CD14-positive monocyte (primary cell): ENCODE measurements at regions not wholly inside any gene's neighbourhood (a gene's known extent, or its start where the extent isn't known, plus 50 kb on each side); places are given as distances from the start of the nearest gene placed in this dataset.

Experiments used
- DNase-seq, 3 donors: peaks; one replicate each; pipeline ENCODE4 v3.0.0-alpha.2; 2011 to 2022
- H2AFZ ChIP-seq: 2 replicates; pipeline ENCODE4 v1.6.0; 2012; ENCODE audit warnings: mild to moderate bottlenecking, low read depth, low read length, inconsistent platforms; ENCODE audit not compliant: insufficient read depth, poor library complexity, severe bottlenecking
- H3K27ac ChIP-seq, 2 donors: 1 replicate in 1 of 2; 2 replicates in 1 of 2; pipeline ENCODE4 v1.5.1; 2012 to 2013; ENCODE audit warnings: low read length in 2 of 2, control low read depth in 1 of 2, inconsistent platforms in 1 of 2, low read depth in 1 of 2, mild to moderate bottlenecking in 1 of 2
- H3K27me3 ChIP-seq, 2 donors: one replicate each; pipeline versions ENCODE4 v1.6.0 to v1.6.1; 2011 to 2013; ENCODE audit warnings: low read length in 2 of 2; ENCODE audit not compliant: control insufficient read depth in 2 of 2, insufficient read depth in 2 of 2
- H3K36me3 ChIP-seq, 2 donors: replicated peaks in 1 of 2; 1 replicate in 1 of 2; 2 replicates in 1 of 2; pipeline versions ENCODE4 v1.5.1 to v1.6.1; 2012 to 2013; ENCODE audit warnings: low read length in 2 of 2, control low read depth in 1 of 2, inconsistent platforms in 1 of 2, mild to moderate bottlenecking in 1 of 2; ENCODE audit not compliant: insufficient read depth in 2 of 2, control insufficient read depth in 1 of 2
- H3K4me1 ChIP-seq, 2 donors: 1 replicate in 1 of 2; 2 replicates in 1 of 2; pipeline versions ENCODE4 v1.5.1 to v1.6.1; 2012 to 2013; ENCODE audit warnings: low read length in 2 of 2, control low read depth in 1 of 2, inconsistent platforms in 1 of 2, mild to moderate bottlenecking in 1 of 2, moderate library complexity in 1 of 2; ENCODE audit not compliant: insufficient read depth in 2 of 2, control insufficient read depth in 1 of 2
- H3K4me2 ChIP-seq: replicated peaks from 2 replicates; pipeline ENCODE3; 2012; ENCODE audit warnings: low read length, moderate library complexity, mild to moderate bottlenecking; ENCODE audit not compliant: poor library complexity, severe bottlenecking; ENCODE audit errors: extremely low read depth
- H3K4me3 ChIP-seq, 3 experiments: fragments of 200-600 bp in 1 of 3; sonication (generic) in 1 of 3; replicated peaks in 1 of 3; 1 replicate in 2 of 3; 2 replicates in 1 of 3; pipeline ENCODE4 v1.5.1; 2011 to 2013; ENCODE audit warnings: low read length in 3 of 3, mild to moderate bottlenecking in 3 of 3, control low read depth in 2 of 3, low read depth in 2 of 3, inconsistent platforms in 1 of 3, moderate library complexity in 1 of 3
- H3K79me2 ChIP-seq: 2 replicates; pipeline ENCODE4 v1.6.0; 2012; ENCODE audit warnings: mild to moderate bottlenecking, control low read depth, inconsistent platforms, low read length, moderate library complexity; ENCODE audit not compliant: insufficient read depth
- H3K9ac ChIP-seq: 2 replicates; pipeline ENCODE4 v1.6.0; 2017; ENCODE audit warnings: low read length, mild to moderate bottlenecking; ENCODE audit not compliant: insufficient read depth, poor library complexity, severe bottlenecking
- H3K9me3 ChIP-seq, 2 donors: replicated peaks in 1 of 2; 1 replicate in 1 of 2; 2 replicates in 1 of 2; pipeline versions ENCODE4 v1.5.1 to v1.6.1; 2012 to 2013; ENCODE audit warnings: low read length in 2 of 2, control low read depth in 1 of 2; ENCODE audit not compliant: control insufficient read depth in 1 of 2, insufficient read depth in 1 of 2
- H4K20me1 ChIP-seq: 2 replicates; pipeline ENCODE4 v1.6.0; 2012; ENCODE audit warnings: mild to moderate bottlenecking, low read length, control low read depth, moderate library complexity; ENCODE audit not compliant: insufficient read depth
- H3K27ac Mint-ChIP-seq, 7 donors: one replicate each; pipeline ENCODE4 v1.8.0; 2020; ENCODE audit warnings: mild to moderate bottlenecking in 7 of 7, mixed read lengths in 7 of 7, moderate library complexity in 6 of 7, inconsistent platforms in 2 of 7
- H3K27me3 Mint-ChIP-seq, 3 donors: one replicate each; pipeline ENCODE4 v1.8.0; 2021 to 2022; ENCODE audit warnings: low read depth in 3 of 3, mild to moderate bottlenecking in 3 of 3, mixed read lengths in 3 of 3, moderate library complexity in 3 of 3, inconsistent platforms in 1 of 3
- H3K36me3 Mint-ChIP-seq, 2 donors: one replicate each; pipeline ENCODE4 v1.8.0; 2020; ENCODE audit warnings: mixed read lengths in 2 of 2, inconsistent platforms in 1 of 2, mild to moderate bottlenecking in 1 of 2
- H3K4me1 Mint-ChIP-seq: one replicate; pipeline ENCODE4 v1.8.0; 2020; ENCODE audit warnings: mild to moderate bottlenecking, mixed read lengths
- H3K4me3 Mint-ChIP-seq, 2 donors: one replicate each; pipeline ENCODE4 v1.8.0; 2020; ENCODE audit warnings: mild to moderate bottlenecking in 2 of 2, mixed read lengths in 2 of 2, moderate library complexity in 1 of 2
- H3K9me3 Mint-ChIP-seq, 7 donors: one replicate each; pipeline ENCODE4 v1.8.0; 2020 to 2022; ENCODE audit warnings: mixed read lengths in 7 of 7, mild to moderate bottlenecking in 6 of 7, moderate library complexity in 6 of 7, inconsistent platforms in 2 of 7
- WGBS: methylation state at CpG from one replicate; pipeline ENCODE4 v1.1.5; 2013; ENCODE audit warnings: missing lambda C conversion rate; ENCODE audit not compliant: insufficient coverage; 5-methylcytosine and 5-hydroxymethylcytosine counted together
- intact Hi-C, 2 donors: fragments of 100-400 bp; cut with micrococcal nuclease; formaldehyde crosslinking; loops; one replicate each; pipeline versions ENCODE4 v1.15.0 to v1.15.1; 2023
- TF ChIP-seq, protein P1 (sequence below): fragments of 200-600 bp; IDR thresholded peaks from one replicate; pipeline ENCODE4 v1.8.0; 2022; ENCODE audit warnings: antibody characterized with exemption, mild to moderate bottlenecking

DNA sequence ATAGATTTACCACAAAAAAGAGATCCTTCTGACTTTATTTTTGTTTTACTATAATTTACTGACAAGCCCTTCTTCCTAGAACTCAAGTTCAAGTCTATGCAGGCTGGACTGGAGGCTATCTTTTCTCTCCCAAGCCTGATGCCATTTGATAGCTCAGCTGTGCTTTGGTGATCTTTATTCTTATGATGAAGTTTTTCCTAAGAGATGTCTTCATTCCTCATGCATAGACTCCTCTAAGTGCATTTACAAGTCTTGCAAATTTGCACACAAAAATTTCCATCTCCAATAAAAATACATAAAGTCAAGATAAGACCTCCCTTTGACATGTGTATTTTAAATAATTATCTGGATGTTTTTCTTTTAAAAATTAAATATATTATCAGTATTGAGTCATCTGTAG is 167.4 kb upstream of the ETAA1 start:
- Histone ChIP-seq H3K9ac (no peak overlapping the region), H3K27ac (no peak overlapping the region), H4K20me1 (no peaks in the 10 kb centered on the region), H3K4me3 (no peak overlapping the region), H3K36me3 (no peaks in the 10 kb centered on the region), H3K79me2 (no peaks in the 10 kb centered on the region), H2AFZ (no peak overlapping the region), H3K9me3 (no peaks in the 10 kb centered on the region), H3K4me2 (no peak overlapping the region), H3K4me1 (no peaks in the 10 kb centered on the region), H3K27me3 (no peaks in the 10 kb centered on the region)
- Mint-ChIP-seq H3K27me3 (no peaks in the 10 kb centered on the region), H3K36me3 (no peaks in the 10 kb centered on the region), H3K4me3 (no peak overlapping the region), H3K27ac (no peak overlapping the region), H3K9me3 (peaks cover 0 to 6% (median 2%) of the 10 kb centered on the region in 7 donors), H3K4me1 (no peaks in the 10 kb centered on the region)
- TF ChIP-seq, protein P1, sequence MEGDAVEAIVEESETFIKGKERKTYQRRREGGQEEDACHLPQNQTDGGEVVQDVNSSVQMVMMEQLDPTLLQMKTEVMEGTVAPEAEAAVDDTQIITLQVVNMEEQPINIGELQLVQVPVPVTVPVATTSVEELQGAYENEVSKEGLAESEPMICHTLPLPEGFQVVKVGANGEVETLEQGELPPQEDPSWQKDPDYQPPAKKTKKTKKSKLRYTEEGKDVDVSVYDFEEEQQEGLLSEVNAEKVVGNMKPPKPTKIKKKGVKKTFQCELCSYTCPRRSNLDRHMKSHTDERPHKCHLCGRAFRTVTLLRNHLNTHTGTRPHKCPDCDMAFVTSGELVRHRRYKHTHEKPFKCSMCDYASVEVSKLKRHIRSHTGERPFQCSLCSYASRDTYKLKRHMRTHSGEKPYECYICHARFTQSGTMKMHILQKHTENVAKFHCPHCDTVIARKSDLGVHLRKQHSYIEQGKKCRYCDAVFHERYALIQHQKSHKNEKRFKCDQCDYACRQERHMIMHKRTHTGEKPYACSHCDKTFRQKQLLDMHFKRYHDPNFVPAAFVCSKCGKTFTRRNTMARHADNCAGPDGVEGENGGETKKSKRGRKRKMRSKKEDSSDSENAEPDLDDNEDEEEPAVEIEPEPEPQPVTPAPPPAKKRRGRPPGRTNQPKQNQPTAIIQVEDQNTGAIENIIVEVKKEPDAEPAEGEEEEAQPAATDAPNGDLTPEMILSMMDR, result no peak
- DNase-seq, result no peak
- intact Hi-C loops, result no loop called here

DNA sequence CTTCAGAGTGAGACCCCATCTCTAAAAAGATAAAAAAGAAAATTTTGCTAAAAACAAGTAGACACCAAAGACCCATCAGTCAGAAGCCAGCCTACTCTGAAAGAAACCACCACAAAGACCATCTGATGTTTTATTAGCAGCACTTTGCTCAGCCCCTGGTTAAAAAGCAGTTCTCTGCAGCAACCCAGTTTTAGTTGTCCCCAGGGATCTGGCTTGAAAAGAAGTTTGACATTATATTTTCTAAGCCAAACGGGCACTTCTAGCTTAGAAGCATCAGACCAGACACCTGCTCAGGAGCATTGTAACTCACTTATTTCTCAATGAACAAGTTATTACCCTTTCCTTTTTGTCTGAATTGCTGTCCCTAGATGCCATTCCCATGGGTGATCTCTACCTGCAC is 164.2 kb upstream of the ETAA1 start:
- H3K9me3 Mint-ChIP-seq, result peaks cover 0 to 8% (median 2%) of the 10 kb centered on the region in 7 donors
- intact Hi-C loops, result no loop called here

More for the DNA sequence above, 164.2 kb upstream of the ETAA1 start:
- Histone ChIP-seq H3K4me1 (no peaks in the 10 kb centered on the region), H2AFZ (no peak overlapping the region), H3K79me2 (no peaks in the 10 kb centered on the region), H3K4me2 (no peak overlapping the region), H3K27ac (no peak overlapping the region), H3K4me3 (no peak overlapping the region), H4K20me1 (no peaks in the 10 kb centered on the region), H3K9me3 (no peaks in the 10 kb centered on the region), H3K36me3 (no peaks in the 10 kb centered on the region), H3K27me3 (no peaks in the 10 kb centered on the region), H3K9ac (no peak overlapping the region)
- no peak for DNase-seq
- H3K4me1 Mint-ChIP-seq, result no peaks in the 10 kb centered on the region
- no peak overlapping the region for H3K27ac Mint-ChIP-seq
- TF ChIP-seq, protein P1, result no peak
- no peak overlapping the region for H3K4me3 Mint-ChIP-seq
- H3K27me3 Mint-ChIP-seq, result peaks cover 0 to 2% (median 1%) of the 10 kb centered on the region in 3 donors
- 100% methylated on average over 1 of the region's 1 CpG for WGBS
- no peaks in the 10 kb centered on the region for H3K36me3 Mint-ChIP-seq
